GM23248 (cell line): ENCODE measurements at regions not wholly inside any gene's neighbourhood (a gene's known extent, or its start where the extent isn't known, plus 50 kb on each side); places are given as distances from the start of the nearest gene placed in this dataset.

Experiments
- EZH2 ChIP-seq: fragments of 200-600 bp; sonication (generic); IDR thresholded peaks from 2 replicates; pipeline ENCODE4 v1.6.1; 2018; ENCODE audit warnings: antibody characterized with exemption, mild to moderate bottlenecking; ENCODE audit not compliant: insufficient read depth, poor library complexity, severe bottlenecking
- EZH2phosphoT487 ChIP-seq: fragments of 200-600 bp; sonication (generic); IDR thresholded peaks from 2 replicates; pipeline ENCODE4 v1.6.1; 2018; ENCODE audit warnings: antibody characterized with exemption, moderate library complexity, mild to moderate bottlenecking, low read depth; ENCODE audit not compliant: insufficient read depth

DNA sequence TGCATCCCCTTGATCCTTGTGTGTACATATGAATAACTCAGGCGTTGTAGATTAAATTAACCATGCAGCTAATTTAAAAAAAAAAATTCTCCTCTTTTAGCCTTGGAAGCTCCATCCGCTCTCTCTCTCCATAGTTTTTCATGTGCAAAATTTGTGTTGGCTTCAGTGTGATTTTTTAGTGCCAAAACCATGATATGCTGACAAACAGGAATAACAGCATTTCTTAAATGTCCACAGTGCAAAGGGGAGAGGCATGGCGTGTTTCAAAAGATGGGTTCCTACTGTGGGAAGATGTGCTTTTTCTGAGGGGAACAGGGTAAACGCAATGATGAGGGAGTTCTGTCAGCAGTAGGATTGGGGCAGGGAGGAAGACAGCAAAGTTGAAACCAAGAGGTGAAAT lies 247.0 kb downstream of the ICOS start:
- no peak for TF ChIP-seq EZH2
- no peak for TF ChIP-seq EZH2phosphoT487
